Duodenal mucosa (tissue), 2 donors: ENCODE measurements at regions not wholly inside any gene's neighbourhood (a gene's known extent, or its start where the extent isn't known, plus 50 kb on each side); places are given as distances from the start of the nearest gene placed in this dataset.

Source experiments
- H3K27ac ChIP-seq: one replicate; pipeline ENCODE4 v1.7.0; 2013; ENCODE audit warnings: low read depth, low read length
- H3K27me3 ChIP-seq, 2 donors: one replicate each; pipeline ENCODE4 v1.7.0; 2013; ENCODE audit warnings: low read length in 2 of 2, control low read depth in 1 of 2; ENCODE audit not compliant: insufficient read depth in 2 of 2, control insufficient read depth in 1 of 2
- H3K36me3 ChIP-seq, 2 donors: one replicate each; pipeline ENCODE4 v1.7.0; 2013; ENCODE audit warnings: low read length in 2 of 2, control low read depth in 1 of 2; ENCODE audit not compliant: insufficient read depth in 2 of 2, control insufficient read depth in 1 of 2
- H3K4me1 ChIP-seq, 2 donors: one replicate each; pipeline ENCODE4 v1.7.0; 2013; ENCODE audit warnings: low read length in 2 of 2, control low read depth in 1 of 2; ENCODE audit not compliant: insufficient read depth in 2 of 2, control insufficient read depth in 1 of 2
- H3K4me3 ChIP-seq, 2 donors: one replicate each; pipeline ENCODE4 v1.7.0; 2013; ENCODE audit warnings: low read length in 2 of 2, low read depth in 1 of 2
- H3K9ac ChIP-seq, 2 donors: one replicate each; pipeline ENCODE4 v1.7.0; 2013; ENCODE audit warnings: low read length in 2 of 2, low read depth in 1 of 2
- H3K9me3 ChIP-seq, 2 donors: one replicate each; pipeline ENCODE4 v1.7.0; 2013; ENCODE audit warnings: low read length in 2 of 2, control low read depth in 1 of 2; ENCODE audit not compliant: control insufficient read depth in 1 of 2

DNA sequence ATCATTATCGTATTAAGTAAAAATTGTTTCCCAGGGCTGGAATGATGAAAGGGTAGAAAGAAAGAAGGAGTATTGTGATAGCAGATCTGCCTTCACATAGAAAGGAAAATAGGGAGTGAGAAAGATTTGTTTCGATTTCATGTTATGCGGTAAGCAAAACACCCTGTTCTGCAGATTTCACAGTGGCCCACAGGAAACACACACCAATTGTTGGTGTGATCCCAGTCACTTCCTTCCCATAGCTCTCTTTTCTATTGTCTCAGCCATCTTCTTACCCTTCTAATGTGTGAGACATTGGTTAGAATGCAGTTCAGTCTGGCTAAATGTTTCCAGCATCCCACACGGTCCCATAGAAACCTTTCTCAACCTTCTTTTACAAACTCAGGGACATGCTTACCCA is 2709.8 kb downstream of the PCDH7 start:
- Histone ChIP-seq H3K27ac (no peak overlapping the region), H3K4me1 (no peaks in the 10 kb centered on the region), H3K9ac (no peak overlapping the region), H3K27me3 (no peaks in the 10 kb centered on the region), H3K9me3 (no peaks in the 10 kb centered on the region), H3K4me3 (no peak overlapping the region), H3K36me3 (no peaks in the 10 kb centered on the region)

DNA sequence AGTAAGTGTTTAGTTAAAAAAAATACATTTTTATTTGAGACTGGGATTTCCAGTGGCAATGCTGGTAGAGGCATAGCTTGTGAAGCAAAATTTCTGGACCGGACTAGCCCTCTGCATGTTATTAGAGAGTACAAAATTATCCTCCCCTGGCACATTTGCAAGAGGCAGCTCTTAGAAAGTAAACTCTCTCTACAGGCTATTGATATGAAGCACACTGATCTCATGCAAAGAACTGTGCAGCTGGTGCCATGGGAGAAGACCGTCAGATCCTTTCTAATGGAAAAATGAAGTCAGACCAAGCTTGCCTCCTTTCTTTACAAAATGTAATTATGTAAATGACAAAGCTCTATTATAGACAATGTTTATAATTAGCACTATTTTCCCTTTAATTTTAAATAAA is 2717.2 kb downstream of the PCDH7 start:
- no peak overlapping the region for H3K4me3 ChIP-seq
- no peaks in the 10 kb centered on the region for H3K4me1 ChIP-seq
- no peak overlapping the region for H3K9ac ChIP-seq
- no peaks in the 10 kb centered on the region for H3K36me3 ChIP-seq
- H3K9me3 ChIP-seq: no peaks in the 10 kb centered on the region
- H3K27me3 ChIP-seq: no peaks in the 10 kb centered on the region
- H3K27ac ChIP-seq: no peak overlapping the region

DNA sequence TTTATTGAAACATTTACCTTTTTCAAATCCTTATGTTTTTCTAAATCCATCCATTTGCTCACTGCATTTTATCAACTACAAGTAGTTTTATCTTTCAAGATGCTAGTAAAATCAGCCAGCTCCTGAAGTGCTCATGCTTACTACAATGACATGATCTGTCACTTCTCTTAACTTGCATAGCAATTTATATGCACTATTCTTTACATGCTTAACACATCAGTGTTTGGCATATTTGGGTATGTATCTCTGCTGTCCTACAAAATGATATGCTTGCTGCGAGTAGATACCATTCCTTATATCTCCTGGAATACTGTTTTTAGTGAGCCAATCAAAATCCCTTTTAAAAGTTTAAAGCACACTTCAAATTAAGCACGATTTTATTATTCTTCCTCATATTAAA is 2726.8 kb downstream of the PCDH7 start:
- Histone ChIP-seq H3K4me1 (no peaks in the 10 kb centered on the region), H3K9me3 (no peaks in the 10 kb centered on the region), H3K27ac (no peak overlapping the region), H3K4me3 (no peak overlapping the region), H3K27me3 (no peaks in the 10 kb centered on the region), H3K9ac (no peak overlapping the region), H3K36me3 (no peaks in the 10 kb centered on the region)

DNA sequence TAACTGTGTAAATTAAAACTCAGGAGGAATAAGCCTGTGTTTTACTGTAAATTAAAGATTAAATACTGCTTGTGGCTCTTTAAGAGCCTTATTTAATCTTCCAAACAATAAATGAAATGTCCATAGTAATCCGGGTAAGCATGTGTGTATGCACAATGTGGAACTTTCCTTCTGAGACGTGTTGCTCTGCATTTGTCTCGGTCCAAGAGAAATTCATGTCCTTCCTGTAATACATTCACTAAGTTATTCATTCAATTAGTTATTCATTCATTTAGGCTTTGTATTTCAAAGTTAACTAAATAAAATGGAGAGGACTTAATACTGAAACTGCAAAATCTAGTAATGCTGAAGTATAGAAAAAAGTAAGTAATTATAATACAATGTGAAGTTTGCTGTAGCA is 2728.8 kb downstream of the PCDH7 start:
- Histone ChIP-seq H3K9me3 (peaks cover 0 to 6% of the 10 kb centered on the region in 2 donors), H3K27me3 (no peaks in the 10 kb centered on the region), H3K9ac (no peak overlapping the region), H3K36me3 (no peaks in the 10 kb centered on the region), H3K4me3 (no peak overlapping the region), H3K27ac (no peak overlapping the region), H3K4me1 (no peaks in the 10 kb centered on the region)

DNA sequence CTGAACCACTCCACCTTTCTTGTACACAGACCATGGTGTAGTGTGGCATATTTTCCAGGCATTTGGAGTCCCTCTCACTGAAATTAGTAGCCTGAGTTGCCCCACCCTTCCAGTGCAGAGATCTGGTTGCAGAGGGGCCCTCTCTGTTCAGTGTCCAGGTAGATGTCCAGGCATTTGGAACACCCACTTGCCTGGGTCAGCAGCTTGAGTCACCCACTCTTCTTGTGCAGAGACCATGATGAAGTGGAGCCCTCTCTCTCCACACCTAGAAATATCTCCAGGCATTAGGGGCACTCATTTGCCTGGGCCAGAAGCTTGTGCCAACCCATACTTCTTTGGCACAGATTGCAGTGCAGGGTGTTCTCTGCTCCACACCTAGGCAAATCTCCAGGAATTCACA is 2733.3 kb downstream of the PCDH7 start:
- peaks cover 0 to 10% of the 10 kb centered on the region in 2 donors for H3K9me3 ChIP-seq
- no peaks in the 10 kb centered on the region for H3K4me1 ChIP-seq
- H3K27me3 ChIP-seq: no peaks in the 10 kb centered on the region
- no peak overlapping the region for H3K9ac ChIP-seq
- H3K36me3 ChIP-seq: no peaks in the 10 kb centered on the region
- H3K27ac ChIP-seq: no peak overlapping the region
- no peak overlapping the region for H3K4me3 ChIP-seq

DNA sequence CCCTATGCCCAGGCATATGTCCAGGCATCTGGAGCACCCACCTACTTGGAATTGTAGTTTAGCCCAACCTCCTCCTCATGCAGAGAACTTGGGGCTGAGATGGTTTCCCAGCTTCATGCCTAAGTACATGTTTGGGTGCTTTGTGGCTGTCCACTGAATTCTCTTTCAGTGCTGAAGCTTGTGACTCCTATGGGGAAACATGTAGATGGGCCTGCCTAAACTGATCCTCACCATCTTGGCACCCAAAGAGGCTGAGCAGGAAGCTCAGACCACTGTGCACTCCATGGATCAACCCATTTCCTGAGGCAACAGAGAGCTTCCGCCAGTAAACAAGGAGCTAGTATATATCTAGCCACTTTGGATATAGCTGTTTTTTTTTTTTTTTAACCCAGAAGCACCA is 2733.7 kb downstream of the PCDH7 start:
- Histone ChIP-seq H3K27me3 (no peaks in the 10 kb centered on the region), H3K9me3 (peaks cover 0 to 10% of the 10 kb centered on the region in 2 donors), H3K4me3 (no peak overlapping the region), H3K9ac (no peak overlapping the region), H3K27ac (no peak overlapping the region), H3K4me1 (no peaks in the 10 kb centered on the region), H3K36me3 (no peaks in the 10 kb centered on the region)

DNA sequence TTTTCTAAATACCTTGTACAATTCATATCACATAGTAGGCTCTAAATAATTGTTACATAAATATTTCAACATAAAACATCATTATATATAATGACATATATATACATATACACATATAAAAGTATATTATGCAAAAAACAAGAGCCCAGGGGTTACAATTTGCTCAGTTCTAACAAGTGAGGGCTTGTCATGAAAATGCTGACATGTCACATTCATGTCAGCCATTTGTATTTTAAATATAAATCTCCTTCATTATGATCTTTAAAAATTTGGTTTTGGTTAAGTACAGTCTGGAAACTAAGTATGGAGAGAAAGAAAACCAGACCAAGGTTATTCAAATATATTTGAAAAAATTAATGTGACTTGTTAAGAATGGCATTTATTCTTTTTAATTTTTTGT is 2745.4 kb downstream of the PCDH7 start:
- no peak overlapping the region for H3K27ac ChIP-seq
- H3K36me3 ChIP-seq: no peaks in the 10 kb centered on the region
- H3K4me3 ChIP-seq: no peak overlapping the region
- H3K27me3 ChIP-seq: no peaks in the 10 kb centered on the region
- H3K4me1 ChIP-seq: no peaks in the 10 kb centered on the region
- H3K9me3 ChIP-seq: no peaks in the 10 kb centered on the region
- H3K9ac ChIP-seq: no peak overlapping the region

DNA sequence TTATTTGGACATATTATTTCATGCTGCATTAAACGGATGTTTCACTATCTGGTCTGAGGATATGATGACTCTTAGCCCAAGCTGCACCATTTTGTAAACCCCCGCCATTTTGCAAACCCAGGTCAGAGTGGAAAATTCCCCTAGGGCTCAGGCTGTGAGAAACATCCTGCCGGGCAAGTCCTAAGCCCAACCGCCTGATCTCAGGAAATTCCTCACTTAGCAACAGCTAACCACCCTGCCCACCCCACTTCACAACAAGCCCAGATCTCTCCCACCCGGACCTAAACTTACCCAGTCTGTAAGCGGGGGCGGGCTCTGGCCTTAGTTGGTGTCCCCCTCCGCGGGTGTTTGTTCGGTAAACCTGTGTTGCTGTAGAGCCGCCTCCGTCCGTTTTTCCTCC is 2747.1 kb downstream of the PCDH7 start:
- no peaks in the 10 kb centered on the region for H3K36me3 ChIP-seq
- no peaks in the 10 kb centered on the region for H3K27me3 ChIP-seq
- H3K4me1 ChIP-seq: no peaks in the 10 kb centered on the region
- no peak overlapping the region for H3K27ac ChIP-seq
- H3K9me3 ChIP-seq: peaks cover 0 to 6% of the 10 kb centered on the region in 2 donors
- H3K9ac ChIP-seq: no peak overlapping the region
- H3K4me3 ChIP-seq: no peak overlapping the region

DNA sequence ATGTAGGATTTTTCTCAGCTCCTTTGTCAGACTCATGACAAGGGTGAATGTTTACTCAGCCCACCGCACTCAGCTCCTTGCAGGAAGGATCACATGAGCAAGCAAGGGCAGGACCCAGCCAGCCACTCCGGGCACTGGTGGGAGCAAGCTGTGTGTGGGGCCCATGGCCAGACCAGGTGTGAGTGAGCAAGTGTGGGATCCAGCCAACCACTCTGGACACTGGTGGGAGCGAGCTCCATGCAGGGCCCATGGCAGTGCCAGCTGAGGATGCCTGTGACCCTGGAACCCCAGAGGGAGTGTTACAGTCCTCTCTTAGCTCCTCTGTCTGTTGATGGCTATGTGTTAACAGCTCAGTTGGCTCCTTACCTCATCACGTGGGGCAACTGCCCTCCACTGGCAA is 2750.6 kb downstream of the PCDH7 start:
- Histone ChIP-seq H3K9ac (no peak overlapping the region), H3K4me1 (no peaks in the 10 kb centered on the region), H3K36me3 (no peaks in the 10 kb centered on the region), H3K4me3 (no peak overlapping the region), H3K27ac (no peak overlapping the region), H3K9me3 (peaks cover 0 to 9% of the 10 kb centered on the region in 2 donors), H3K27me3 (no peaks in the 10 kb centered on the region)

DNA sequence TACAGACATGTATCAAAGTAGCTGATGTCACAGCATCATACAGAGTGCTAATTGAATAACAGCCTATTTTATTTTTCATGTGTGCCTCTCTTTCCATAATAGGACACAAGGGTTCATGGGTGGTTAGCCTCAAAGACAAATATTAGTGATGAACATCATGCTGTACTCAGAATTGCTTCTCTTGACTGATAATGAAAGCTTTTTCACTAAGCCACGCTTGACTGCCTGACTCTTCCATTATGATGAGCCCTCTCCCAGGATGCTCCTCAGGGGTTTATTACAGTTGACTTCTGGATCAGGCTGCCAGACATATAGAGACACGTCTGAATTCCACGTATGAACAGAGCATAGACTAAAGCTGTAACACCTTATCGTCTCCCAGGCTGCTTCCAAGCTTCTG is 2757.5 kb downstream of the PCDH7 start:
- no peaks in the 10 kb centered on the region for H3K36me3 ChIP-seq
- H3K27me3 ChIP-seq: no peaks in the 10 kb centered on the region
- no peak overlapping the region for H3K4me3 ChIP-seq
- H3K4me1 ChIP-seq: no peaks in the 10 kb centered on the region
- no peak overlapping the region for H3K27ac ChIP-seq
- no peak overlapping the region for H3K9ac ChIP-seq
- peaks cover 4 to 5% of the 10 kb centered on the region in 2 donors for H3K9me3 ChIP-seq

DNA sequence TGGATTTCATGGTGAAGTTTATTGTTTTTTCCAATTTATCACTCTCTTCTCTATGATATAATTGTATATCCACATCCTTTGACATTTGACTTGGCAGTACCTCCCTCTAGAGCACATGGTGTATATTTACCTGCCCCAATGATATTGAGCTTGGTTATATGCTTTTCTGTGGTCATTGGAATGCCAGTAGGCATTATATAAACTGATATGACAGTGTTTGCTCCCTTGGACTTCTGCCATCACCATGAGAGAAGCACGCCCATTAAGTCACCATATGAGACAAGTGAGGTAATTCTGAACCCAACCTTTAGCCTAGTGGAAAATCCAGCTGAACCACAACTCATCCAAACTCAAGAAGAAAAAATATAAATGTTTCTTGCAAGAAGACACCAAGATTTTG is 2761.5 kb downstream of the ARAP2 start:
- Histone ChIP-seq H3K4me1 (no peaks in the 10 kb centered on the region), H3K36me3 (no peaks in the 10 kb centered on the region), H3K27ac (no peak overlapping the region), H3K4me3 (no peak overlapping the region), H3K9ac (no peak overlapping the region), H3K9me3 (no peaks in the 10 kb centered on the region), H3K27me3 (no peaks in the 10 kb centered on the region)
